ENCODE measurements at regions not wholly inside any gene's neighbourhood (a gene's known extent, or its start where the extent isn't known, plus 50 kb on each side); places are given as distances from the start of the nearest gene placed in this dataset.

- intact Hi-C loops (cut with DNase I, micrococcal nuclease) = no loop called here
- Histone ChIP-seq H3K4me3 (no peak overlapping the region), H3K36me3 (ENCODE audit: low read depth) (no peaks in the 10 kb centered on the region), H3K9me3 (no peaks in the 10 kb centered on the region), H3K4me1 (ENCODE audit: low read depth) (no peaks in the 10 kb centered on the region)
- DNase-seq (no peak), ATAC-seq (no peak)
- TF ChIP-seq CTCF (IDR thresholded peaks at IDR 0.05) = no peak
Measured at GRCh38 chr1:166538646-166539045, 300.6 kb upstream of the POGK start.

DNA sequence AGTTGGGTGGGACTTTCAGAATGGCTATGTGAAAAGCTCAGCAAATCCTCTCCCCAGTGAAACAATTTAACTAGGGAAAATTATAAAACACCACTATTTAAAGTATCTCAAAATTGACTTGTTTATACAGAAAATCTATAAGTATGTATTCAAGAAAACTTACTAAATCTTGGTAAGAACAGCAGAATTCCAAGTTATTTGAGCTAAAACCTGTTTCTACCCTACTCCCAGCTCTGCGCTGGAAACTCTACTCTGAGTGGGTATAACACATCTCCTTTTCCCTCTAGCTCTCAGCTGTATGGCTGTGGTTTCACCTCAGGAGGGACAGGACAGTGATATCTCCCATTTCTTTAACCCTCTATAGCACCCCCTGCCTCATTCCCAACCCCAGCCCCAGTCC lies 295.2 kb upstream of the POGK start:
- no peak for TF ChIP-seq CTCF (IDR thresholded peaks at IDR 0.05)
- Histone ChIP-seq H3K36me3 (ENCODE audit: low read depth) (no peaks in the 10 kb centered on the region), H3K4me1 (ENCODE audit: low read depth) (no peaks in the 10 kb centered on the region), H3K4me3 (no peak overlapping the region), H3K9me3 (peaks cover 5% of the 10 kb centered on the region)
- intact Hi-C loops (cut with DNase I, micrococcal nuclease) = no loop called here
- ATAC-seq (no peak), DNase-seq (no peak)

- Histone ChIP-seq H3K36me3 (ENCODE audit: low read depth) (no peaks in the 10 kb centered on the region), H3K4me1 (ENCODE audit: low read depth) (no peaks in the 10 kb centered on the region), H3K9me3 (peaks cover 5% of the 10 kb centered on the region), H3K4me3 (no peak overlapping the region)
- DNase-seq = no peak
- TF ChIP-seq CTCF (IDR thresholded peaks at IDR 0.05) = no peak
- ATAC-seq = no peak
- intact Hi-C loops (cut with DNase I, micrococcal nuclease) = no loop called here
Measured at GRCh38 chr1:166544561-166544960, 294.7 kb upstream of the POGK start.

GRCh38 chr1:166552706-166553105 lies 286.6 kb upstream of the POGK start:
- TF ChIP-seq CTCF (IDR thresholded peaks at IDR 0.05) = no peak
- intact Hi-C loops (cut with DNase I, micrococcal nuclease) = no loop called here
- ATAC-seq = no peak
- DNase-seq = no peak
- Histone ChIP-seq H3K9me3 (no peaks in the 10 kb centered on the region), H3K36me3 (ENCODE audit: low read depth) (no peaks in the 10 kb centered on the region), H3K4me3 (no peak overlapping the region), H3K4me1 (ENCODE audit: low read depth) (no peaks in the 10 kb centered on the region)

- intact Hi-C loops (cut with DNase I, micrococcal nuclease) = no loop called here
- no peaks in the 10 kb centered on the region for H3K36me3 ChIP-seq (ENCODE audit: low read depth)
- no peak for ATAC-seq
Measured at GRCh38 chr1:166570954-166571353, 268.3 kb upstream of the POGK start.

More at GRCh38 chr1:166570954-166571353, 268.3 kb upstream of the POGK start:
- no peaks in the 10 kb centered on the region for H3K9me3 ChIP-seq
- no peak for DNase-seq
- TF ChIP-seq CTCF (IDR thresholded peaks at IDR 0.05) = no peak
- H3K4me3 ChIP-seq = no peak overlapping the region
- H3K4me1 ChIP-seq (ENCODE audit: low read depth) = no peaks in the 10 kb centered on the region

All from mucosa of descending colon (tissue), 3 donors.